ENCODE measurements at regions not wholly inside any gene's neighbourhood (a gene's known extent, or its start where the extent isn't known, plus 50 kb on each side); places are given as distances from the start of the nearest gene placed in this dataset.

DNA sequence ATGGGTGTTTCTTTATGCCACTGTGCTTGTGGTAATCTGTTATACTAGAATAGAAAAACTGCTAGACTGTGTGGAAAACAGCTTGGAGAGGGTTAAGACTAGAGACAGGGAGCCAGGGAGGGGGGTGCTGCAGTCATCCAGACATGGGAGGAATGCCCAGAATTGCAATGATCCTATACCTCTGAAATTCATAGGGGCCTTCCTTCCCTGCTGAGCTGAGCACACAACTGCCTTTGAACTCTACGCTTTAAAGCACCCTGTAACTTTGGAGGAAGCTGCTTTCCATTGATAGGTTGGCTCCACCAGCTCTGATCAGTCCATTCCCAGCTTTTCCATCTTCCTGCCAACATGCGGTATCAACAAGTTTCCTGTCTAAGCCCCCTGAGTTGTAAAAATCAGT is 155.9 kb upstream of the RASGEF1B start:
- H3K9me3 ChIP-seq, result no peaks in the 10 kb centered on the region
- DNase-seq, result no peak

DNA sequence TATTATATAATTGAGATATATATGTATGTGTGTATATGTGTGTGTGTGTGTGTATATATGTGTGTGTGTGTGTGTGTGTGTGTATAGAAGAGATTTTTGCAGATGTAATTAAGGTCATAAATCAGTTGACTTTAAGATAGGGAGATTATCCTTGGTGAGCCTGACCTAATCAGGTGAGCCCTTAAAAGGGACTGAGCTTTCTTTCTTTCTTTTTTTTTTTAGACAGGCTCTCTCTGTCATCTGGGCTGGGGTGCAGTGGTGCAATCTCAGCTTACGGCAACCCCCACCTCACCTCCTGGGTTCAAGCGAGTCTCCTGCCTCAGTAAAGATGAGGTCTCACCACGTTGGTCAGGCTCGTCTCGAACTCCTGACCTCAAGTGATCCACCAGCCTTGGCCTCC is 155.1 kb upstream of the RASGEF1B start:
- Histone ChIP-seq H3K4me3 (no peak overlapping the region), H3K27ac (no peak overlapping the region), H3K4me1 (peaks cover 0 to 6% (median 0%) of the 10 kb centered on the region in 3 donors), H3K27me3 (no peaks in the 10 kb centered on the region), H3K9me3 (no peaks in the 10 kb centered on the region), H3K36me3 (no peaks in the 10 kb centered on the region)
- intact Hi-C loops (cut with DNase I), result no loop called here
- no peak for TF ChIP-seq POLR2A (IDR thresholded peaks at IDR 0.05)
- TF ChIP-seq, protein P1, sequence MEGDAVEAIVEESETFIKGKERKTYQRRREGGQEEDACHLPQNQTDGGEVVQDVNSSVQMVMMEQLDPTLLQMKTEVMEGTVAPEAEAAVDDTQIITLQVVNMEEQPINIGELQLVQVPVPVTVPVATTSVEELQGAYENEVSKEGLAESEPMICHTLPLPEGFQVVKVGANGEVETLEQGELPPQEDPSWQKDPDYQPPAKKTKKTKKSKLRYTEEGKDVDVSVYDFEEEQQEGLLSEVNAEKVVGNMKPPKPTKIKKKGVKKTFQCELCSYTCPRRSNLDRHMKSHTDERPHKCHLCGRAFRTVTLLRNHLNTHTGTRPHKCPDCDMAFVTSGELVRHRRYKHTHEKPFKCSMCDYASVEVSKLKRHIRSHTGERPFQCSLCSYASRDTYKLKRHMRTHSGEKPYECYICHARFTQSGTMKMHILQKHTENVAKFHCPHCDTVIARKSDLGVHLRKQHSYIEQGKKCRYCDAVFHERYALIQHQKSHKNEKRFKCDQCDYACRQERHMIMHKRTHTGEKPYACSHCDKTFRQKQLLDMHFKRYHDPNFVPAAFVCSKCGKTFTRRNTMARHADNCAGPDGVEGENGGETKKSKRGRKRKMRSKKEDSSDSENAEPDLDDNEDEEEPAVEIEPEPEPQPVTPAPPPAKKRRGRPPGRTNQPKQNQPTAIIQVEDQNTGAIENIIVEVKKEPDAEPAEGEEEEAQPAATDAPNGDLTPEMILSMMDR (IDR thresholded peaks at IDR 0.05), result no peak
- WGBS, 2 donors, result 77% methylated on average over 5 of the region's 5 CpGs; no CpG with 5 or more reads in 1 of the 2 donors
- no peak for DNase-seq

More for the DNA sequence above, 155.9 kb upstream of the RASGEF1B start:
- peaks cover 0 to 14% (median 3%) of the 10 kb centered on the region in 3 donors for H3K4me1 ChIP-seq
- intact Hi-C loops (cut with DNase I), result no loop called here
- WGBS, 2 donors, result 88 to 100% methylated on average over 2 of the region's 2 CpGs
- no peaks in the 10 kb centered on the region for H3K27me3 ChIP-seq
- H3K4me3 ChIP-seq, result no peak overlapping the region
- TF ChIP-seq POLR2A (IDR thresholded peaks at IDR 0.05), result no peak
- TF ChIP-seq, protein P1 (IDR thresholded peaks at IDR 0.05), result no peak
- H3K36me3 ChIP-seq, result no peaks in the 10 kb centered on the region
- H3K27ac ChIP-seq, result no peak overlapping the region

DNA sequence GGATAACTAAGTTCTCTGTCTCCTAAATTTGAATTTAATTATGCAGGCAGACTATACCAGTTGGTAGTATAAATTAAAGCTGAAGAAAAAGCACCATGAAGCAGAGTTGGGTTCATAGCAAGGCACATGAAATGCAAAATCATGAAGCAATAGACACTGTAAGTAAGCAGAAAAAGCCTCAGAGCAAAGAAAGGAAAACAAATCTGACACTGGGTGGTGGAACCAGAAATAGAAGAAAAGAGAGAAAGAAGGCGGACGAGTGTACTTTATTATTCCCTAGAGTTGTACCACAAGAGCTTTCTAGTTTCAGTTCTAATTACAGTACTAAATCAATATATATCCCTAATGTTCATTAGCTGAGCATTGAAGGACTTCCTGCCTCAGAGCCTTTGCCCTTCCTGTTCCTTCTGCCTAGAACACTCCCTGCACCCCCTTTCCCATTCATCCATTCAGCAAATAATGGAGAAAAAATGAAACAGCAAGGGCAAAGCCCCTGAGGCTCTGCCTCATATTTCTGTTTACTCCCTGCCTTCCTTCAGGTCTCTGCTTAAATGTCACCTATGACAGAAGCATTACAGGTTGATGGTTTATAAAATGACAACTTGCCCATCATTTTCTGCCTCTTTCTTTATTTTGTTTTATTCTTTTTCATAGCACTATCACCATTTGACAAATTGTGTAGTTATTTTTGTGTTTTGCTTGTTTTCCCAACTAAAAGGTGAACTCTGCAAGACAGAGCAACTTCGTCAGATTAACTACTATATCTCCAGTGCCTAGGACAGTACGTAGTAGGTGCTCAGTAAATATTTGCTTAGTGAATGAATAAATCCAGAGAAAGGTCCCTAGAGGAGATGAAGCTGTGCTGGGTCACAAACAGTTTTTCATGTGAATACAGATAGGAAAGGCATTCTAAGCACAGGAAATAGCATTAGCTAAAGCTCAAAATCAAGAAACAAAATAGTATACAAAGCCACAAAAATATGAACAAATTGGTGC is 154.0 kb upstream of the RASGEF1B start:
- Histone ChIP-seq H3K27ac (no peak overlapping the region), H3K4me1 (no peaks in the 10 kb centered on the region), H3K36me3 (no peaks in the 10 kb centered on the region), H3K4me3 (no peak overlapping the region), H3K27me3 (no peaks in the 10 kb centered on the region), H3K9me3 (no peaks in the 10 kb centered on the region)
- DNase-seq, result no peak
- no peak for TF ChIP-seq POLR2A (IDR thresholded peaks at IDR 0.05)
- TF ChIP-seq, protein P1 (IDR thresholded peaks at IDR 0.05), result no peak
- intact Hi-C loops (cut with DNase I), result no loop called here
- 75 to 81% methylated on average over 4 of the region's 4 CpGs for WGBS, 2 donors

DNA sequence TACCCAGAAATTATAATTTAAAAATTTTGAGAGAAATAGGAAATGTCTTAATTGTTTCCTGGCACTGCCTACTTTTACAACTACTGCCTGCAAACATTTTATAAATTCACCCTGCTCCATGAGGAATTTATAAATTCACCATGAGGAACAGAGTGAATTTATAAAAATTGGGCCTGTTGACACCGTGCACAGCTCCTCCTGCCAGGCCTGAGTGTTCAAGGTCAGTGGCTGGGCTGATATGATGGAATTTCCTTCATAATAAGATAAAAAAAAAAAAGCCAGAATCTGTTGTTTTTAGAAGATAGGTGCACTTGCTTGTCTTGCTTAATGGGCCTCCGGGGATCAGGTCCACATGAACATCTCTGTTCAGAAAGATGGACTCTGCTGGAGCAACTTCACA is 151.7 kb upstream of the RASGEF1B start:
- no peak overlapping the region for H3K4me3 ChIP-seq
- 87 to 100% methylated on average over 1 of the region's 2 CpGs for WGBS, 2 donors
- H3K27me3 ChIP-seq, result no peaks in the 10 kb centered on the region
- H3K27ac ChIP-seq, result no peak overlapping the region
- H3K36me3 ChIP-seq, result no peaks in the 10 kb centered on the region
- intact Hi-C loops (cut with DNase I), result no loop called here
- no peak for DNase-seq
- no peaks in the 10 kb centered on the region for H3K4me1 ChIP-seq
- no peak for TF ChIP-seq POLR2A (IDR thresholded peaks at IDR 0.05)
- TF ChIP-seq, protein P1 (IDR thresholded peaks at IDR 0.05), result no peak
- H3K9me3 ChIP-seq, result no peaks in the 10 kb centered on the region

DNA sequence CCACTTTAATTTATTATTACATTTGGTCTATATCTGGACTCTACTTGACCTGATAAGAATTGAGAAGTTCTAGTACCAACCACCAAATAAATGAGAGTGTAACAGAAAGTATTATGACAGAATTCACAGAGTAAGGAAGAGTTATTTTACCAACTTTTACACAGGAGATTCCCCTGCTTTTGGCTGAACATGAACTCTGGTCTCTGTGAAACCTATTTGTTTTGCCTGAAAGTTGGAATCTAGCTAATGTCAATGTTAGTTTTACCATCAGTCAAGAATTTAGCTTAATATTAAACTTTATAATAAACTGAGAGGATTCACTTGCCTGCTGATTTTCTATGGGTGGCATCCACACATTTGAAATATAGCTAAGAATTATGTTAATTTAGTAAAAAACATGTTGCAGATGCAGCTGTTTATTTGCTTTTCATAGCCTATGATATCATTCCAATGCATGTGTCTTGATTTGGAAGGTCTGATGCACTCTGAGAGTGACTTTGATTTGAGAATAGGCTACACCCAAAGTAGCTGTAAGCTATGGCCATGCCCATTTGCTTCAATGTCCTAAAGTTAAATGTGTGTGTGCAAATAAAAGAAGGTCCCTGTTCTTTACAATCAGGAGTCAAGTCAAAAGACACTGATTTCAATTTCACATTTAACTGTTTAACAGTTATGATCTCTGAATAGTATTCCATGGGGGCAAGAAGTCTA is 150.9 kb upstream of the RASGEF1B start:
- no peaks in the 10 kb centered on the region for H3K36me3 ChIP-seq
- DNase-seq, result no peak
- H3K27ac ChIP-seq, result no peak overlapping the region
- TF ChIP-seq, protein P1 (IDR thresholded peaks at IDR 0.05), result no peak
- TF ChIP-seq POLR2A (IDR thresholded peaks at IDR 0.05), result no peak
- no peaks in the 10 kb centered on the region for H3K27me3 ChIP-seq
- H3K4me3 ChIP-seq, result no peak overlapping the region
- intact Hi-C loops (cut with DNase I), result no loop called here
- no peaks in the 10 kb centered on the region for H3K4me1 ChIP-seq
- no peaks in the 10 kb centered on the region for H3K9me3 ChIP-seq

All from esophagus squamous epithelium (tissue), 5 donors.